Natural killer cell (primary cell): ENCODE measurements at regions not wholly inside any gene's neighbourhood (a gene's known extent, or its start where the extent isn't known, plus 50 kb on each side); places are given as distances from the start of the nearest gene placed in this dataset.

Experiments used
- ATAC-seq, 3 donors: fragments of 150-1000 bp in 2 of 3; fragments of 200-7000 bp in 1 of 3; cut with Tn5 transposase; 1 replicate in 1 of 3; 2 replicates in 2 of 3; pipeline ENCODE4 v1.10.0; 2021; ENCODE audit warnings: mild to moderate bottlenecking in 2 of 3, moderate library complexity in 2 of 3
- DNase-seq, 2 donors: peaks; one replicate each; pipeline versions ENCODE4 v3.0.0 to v3.0.0-alpha.2; 2013 to 2021; ENCODE audit warnings: mixed read lengths in 1 of 2
- H3K27ac ChIP-seq: one replicate; pipeline ENCODE4 v1.5.1; 2013; ENCODE audit warnings: mild to moderate bottlenecking, low read length
- H3K27me3 ChIP-seq: one replicate; pipeline ENCODE4 v1.6.1; 2013; ENCODE audit warnings: low read length; ENCODE audit not compliant: control insufficient read depth, insufficient read depth
- H3K36me3 ChIP-seq: one replicate; pipeline ENCODE4 v1.6.1; 2013; ENCODE audit warnings: low read length; ENCODE audit not compliant: control insufficient read depth, insufficient read depth
- H3K4me1 ChIP-seq: one replicate; pipeline ENCODE4 v1.6.1; 2013; ENCODE audit warnings: low read length; ENCODE audit not compliant: control insufficient read depth, insufficient read depth
- H3K4me3 ChIP-seq: one replicate; pipeline ENCODE4 v1.5.1; 2013; ENCODE audit warnings: low read length
- H3K9me3 ChIP-seq: one replicate; pipeline ENCODE4 v1.6.1; 2013; ENCODE audit warnings: low read length; ENCODE audit not compliant: control insufficient read depth, insufficient read depth
- H3K27ac Mint-ChIP-seq, 2 donors: one replicate each; pipeline ENCODE4 v1.8.0; 2022; ENCODE audit warnings: mild to moderate bottlenecking in 2 of 2, mixed read lengths in 2 of 2, moderate library complexity in 1 of 2
- H3K27me3 Mint-ChIP-seq, 2 donors: one replicate each; pipeline ENCODE4 v1.8.0; 2022; ENCODE audit warnings: low read depth in 2 of 2, mixed read lengths in 2 of 2
- H3K36me3 Mint-ChIP-seq: one replicate; pipeline ENCODE4 v1.8.0; 2022; ENCODE audit warnings: mixed read lengths
- H3K4me1 Mint-ChIP-seq, 2 donors: one replicate each; pipeline ENCODE4 v1.8.0; 2022; ENCODE audit warnings: mixed read lengths in 2 of 2
- H3K4me3 Mint-ChIP-seq: one replicate; pipeline ENCODE4 v1.8.0; 2022; ENCODE audit warnings: mild to moderate bottlenecking, moderate library complexity, mixed read lengths
- H3K9me3 Mint-ChIP-seq, 2 donors: one replicate each; pipeline ENCODE4 v1.8.0; 2022; ENCODE audit warnings: mixed read lengths in 2 of 2
- CTCF ChIP-seq: fragments of 200-600 bp; IDR thresholded peaks from one replicate; pipeline ENCODE4 v1.8.0; 2022; ENCODE audit warnings: antibody characterized with exemption
- WGBS: methylation state at CpG from one replicate; pipeline ENCODE4 v1.1.7; 2013; ENCODE audit warnings: missing lambda C conversion rate; ENCODE audit not compliant: insufficient coverage; 5-methylcytosine and 5-hydroxymethylcytosine counted together
- intact Hi-C: fragments of 100-400 bp; cut with micrococcal nuclease; formaldehyde crosslinking; loops from one replicate; pipeline ENCODE4 v1.14.2; 2022

- ATAC-seq (no peak), DNase-seq (no peak)
- no peak for TF ChIP-seq CTCF
- H3K36me3 Mint-ChIP-seq, result no peaks in the 10 kb centered on the region
- Histone ChIP-seq H3K4me3 (no peak overlapping the region), H3K27me3 (no peaks in the 10 kb centered on the region), H3K27ac (no peak overlapping the region), H3K9me3 (no peaks in the 10 kb centered on the region), H3K36me3 (no peaks in the 10 kb centered on the region), H3K4me1 (no peaks in the 10 kb centered on the region)
- intact Hi-C loops, result no loop called here
- H3K27me3 Mint-ChIP-seq, result peaks cover 5 to 36% of the 10 kb centered on the region in 2 donors
- no peaks in the 10 kb centered on the region for H3K4me1 Mint-ChIP-seq
- no peaks in the 10 kb centered on the region for H3K9me3 Mint-ChIP-seq
- no peak overlapping the region for H3K27ac Mint-ChIP-seq
- H3K4me3 Mint-ChIP-seq, result no peak overlapping the region
Observed at GRCh38 chr20:47927944-47928343, 142.7 kb upstream of the SULF2 start.

- Histone ChIP-seq H3K27ac (no peak overlapping the region), H3K36me3 (no peaks in the 10 kb centered on the region), H3K9me3 (no peaks in the 10 kb centered on the region), H3K4me3 (no peak overlapping the region), H3K4me1 (no peaks in the 10 kb centered on the region), H3K27me3 (no peaks in the 10 kb centered on the region)
- H3K36me3 Mint-ChIP-seq, result no peaks in the 10 kb centered on the region
- ATAC-seq, result no peak
- peaks cover 10 to 36% of the 10 kb centered on the region in 2 donors for H3K27me3 Mint-ChIP-seq
- no peaks in the 10 kb centered on the region for H3K9me3 Mint-ChIP-seq
- no peak overlapping the region for H3K4me3 Mint-ChIP-seq
- no peak for TF ChIP-seq CTCF
- DNase-seq, result no peak
- intact Hi-C loops, result no loop called here
- 92% methylated on average over 5 of the region's 5 CpGs for WGBS
- H3K27ac Mint-ChIP-seq, result no peak overlapping the region
- H3K4me1 Mint-ChIP-seq, result no peaks in the 10 kb centered on the region
Observed at GRCh38 chr20:47927385-47927851, 142.1 kb upstream of the SULF2 start.

- Mint-ChIP-seq H3K4me3 (no peak overlapping the region), H3K27ac (no peak overlapping the region), H3K4me1 (no peaks in the 10 kb centered on the region), H3K27me3 (peaks cover 13 to 36% of the 10 kb centered on the region in 2 donors), H3K9me3 (no peaks in the 10 kb centered on the region), H3K36me3 (no peaks in the 10 kb centered on the region)
- ATAC-seq (no peak), DNase-seq (no peak)
- 88% methylated on average over 4 of the region's 4 CpGs for WGBS
- no peaks in the 10 kb centered on the region for H3K36me3 ChIP-seq
- no peak overlapping the region for H3K27ac ChIP-seq
- no peaks in the 10 kb centered on the region for H3K27me3 ChIP-seq
- H3K9me3 ChIP-seq, result no peaks in the 10 kb centered on the region
- intact Hi-C loops, result no loop called here
- H3K4me1 ChIP-seq, result no peaks in the 10 kb centered on the region
- no peak overlapping the region for H3K4me3 ChIP-seq
- TF ChIP-seq CTCF, result no peak
Observed at GRCh38 chr20:47926731-47927130, 141.4 kb upstream of the SULF2 start.

GRCh38 chr20:47925593-47925992, 140.3 kb upstream of the SULF2 start:
- DNase-seq, result no peak
- TF ChIP-seq CTCF, result no peak
- Histone ChIP-seq H3K4me3 (no peak overlapping the region), H3K27ac (no peak overlapping the region), H3K4me1 (no peaks in the 10 kb centered on the region), H3K36me3 (no peaks in the 10 kb centered on the region), H3K9me3 (no peaks in the 10 kb centered on the region), H3K27me3 (no peaks in the 10 kb centered on the region)
- no peak overlapping the region for H3K27ac Mint-ChIP-seq
- H3K36me3 Mint-ChIP-seq, result no peaks in the 10 kb centered on the region
- no peaks in the 10 kb centered on the region for H3K4me1 Mint-ChIP-seq
- 68% methylated on average over 3 of the region's 3 CpGs for WGBS
- intact Hi-C loops, result no loop called here
- no peak for ATAC-seq
- H3K4me3 Mint-ChIP-seq, result no peak overlapping the region
- H3K27me3 Mint-ChIP-seq, result peaks cover 12 to 44% of the 10 kb centered on the region in 2 donors
- H3K9me3 Mint-ChIP-seq, result no peaks in the 10 kb centered on the region
